Adrenal gland (tissue), 9 donors: ENCODE measurements at regions not wholly inside any gene's neighbourhood (a gene's known extent, or its start where the extent isn't known, plus 50 kb on each side); places are given as distances from the start of the nearest gene placed in this dataset.

ENCODE experiments used
- DNase-seq, 7 donors: peaks; one replicate each; pipeline ENCODE4 v3.0.0-alpha.2; 2019 to 2020
- H3K27ac ChIP-seq, 5 donors: fragments of 200-600 bp; sonication (generic) in 4 of 5; 1 replicate in 3 of 5; 2 replicates in 2 of 5; pipeline versions ENCODE4 v1.5.1 to v1.8.0; 2016 to 2020; ENCODE audit warnings: mild to moderate bottlenecking in 1 of 5
- H3K27me3 ChIP-seq: fragments of 200-600 bp; 2 replicates; pipeline ENCODE4 v1.8.0; 2021
- H3K36me3 ChIP-seq, 2 donors: fragments of 200-600 bp; replicated peaks in 1 of 2; 1 replicate in 1 of 2; 2 replicates in 1 of 2; pipeline versions ENCODE4 v1.5.1 to v1.8.0; 2018 to 2022
- H3K4me1 ChIP-seq, 2 donors: fragments of 200-600 bp; replicated peaks in 1 of 2; 1 replicate in 1 of 2; 2 replicates in 1 of 2; pipeline versions ENCODE4 v1.5.1 to v1.8.0; 2018 to 2021
- H3K4me3 ChIP-seq, 4 donors: fragments of 200-600 bp; sonication (generic) in 3 of 4; one replicate each; pipeline ENCODE4 v1.5.1; 2016 to 2018
- H3K9me3 ChIP-seq, 3 donors: fragments of 200-600 bp; sonication (generic) in 1 of 3; replicated peaks in 1 of 3; 1 replicate in 2 of 3; 2 replicates in 1 of 3; pipeline versions ENCODE4 v1.5.1 to v1.8.0; 2016 to 2021
- CTCF ChIP-seq, 6 experiments: fragments of 450-650 bp in 4 of 6; fragments of 200-600 bp in 2 of 6; sonication (generic) in 1 of 6; IDR thresholded peaks; 1 replicate in 5 of 6; 2 replicates in 1 of 6; pipeline versions ENCODE4 v1.5.1 to v1.8.0; 2016 to 2021; ENCODE audit warnings: antibody characterized with exemption in 6 of 6, mild to moderate bottlenecking in 2 of 6, moderate library complexity in 1 of 6
- POLR2A ChIP-seq, 2 donors: fragments of 450-650 bp; IDR thresholded peaks; one replicate each; pipeline ENCODE4 v1.6.1; 2017; ENCODE audit warnings: antibody characterized with exemption in 2 of 2, mild to moderate bottlenecking in 2 of 2, moderate library complexity in 1 of 2
- WGBS, 4 donors: extraction: QIAGEN DNeasy Blood & Tissue Kit in 2 of 4; methylation state at CpG; one replicate each; pipeline versions ENCODE4 v1.1.5 to v1.1.7; 2013 to 2017; 5-methylcytosine and 5-hydroxymethylcytosine counted together
- intact Hi-C, 2 donors: fragments of 100-400 bp; cut with DNase I; formaldehyde crosslinking; loops; one replicate each; pipeline versions ENCODE4 v1.14.1 to v1.15.0; 2022 to 2023
- donor health status: healthy with polysubstance abuse.
- donor health status: Bipolar disorder and iron deficiency.
- donor health status: DM: yes; HTN: yes; CAD: no.
- donor health status: DM: no; HTN: no; CAD: no.
- donor health status: DM: no; HTN: no; CAD: no.

GRCh38 chr14:44820230-44820964 is 141.3 kb downstream of the KLHL28 start:
- intact Hi-C loops: no loop called here
- Histone ChIP-seq H3K36me3 (no peaks in the 10 kb centered on the region), H3K4me3 (no peak overlapping the region), H3K27me3 (no peaks in the 10 kb centered on the region), H3K9me3 (no peaks in the 10 kb centered on the region), H3K27ac (no peak overlapping the region), H3K4me1 (no peaks in the 10 kb centered on the region)
- TF ChIP-seq CTCF (IDR thresholded peaks at IDR 0.05) (no peak), POLR2A (IDR thresholded peaks at IDR 0.05) (no peak)
- 67 to 93% (median 74%) methylated on average over 3 to 5 of the region's 5 CpGs for WGBS, 4 donors
- no peak for DNase-seq

- H3K36me3 ChIP-seq: no peaks in the 10 kb centered on the region
- no peaks in the 10 kb centered on the region for H3K4me1 ChIP-seq
- H3K27ac ChIP-seq: no peak overlapping the region
- H3K4me3 ChIP-seq: no peak overlapping the region
- TF ChIP-seq CTCF (IDR thresholded peaks at IDR 0.05) (no peak), POLR2A (IDR thresholded peaks at IDR 0.05) (no peak)
- H3K27me3 ChIP-seq: no peaks in the 10 kb centered on the region
- H3K9me3 ChIP-seq: no peaks in the 10 kb centered on the region
- intact Hi-C loops: no loop called here
- no peak for DNase-seq
- WGBS, 4 donors: 70 to 87% (median 85%) methylated on average over 2 of the region's 2 CpGs
These were observed 147.6 kb downstream of the KLHL28 start for GRCh38 chr14:44814196-44814595.

GRCh38 chr14:44812672-44813071 is 149.1 kb downstream of the KLHL28 start:
- TF ChIP-seq POLR2A (IDR thresholded peaks at IDR 0.05) (no peak), CTCF (IDR thresholded peaks at IDR 0.05) (no peak)
- 89 to 95% (median 92%) methylated on average over 9 to 10 of the region's 10 CpGs for WGBS, 4 donors
- no peak for DNase-seq
- no peaks in the 10 kb centered on the region for H3K27me3 ChIP-seq
- H3K27ac ChIP-seq: no peak overlapping the region
- H3K4me1 ChIP-seq: no peaks in the 10 kb centered on the region
- H3K9me3 ChIP-seq: no peaks in the 10 kb centered on the region
- no peak overlapping the region for H3K4me3 ChIP-seq
- no peaks in the 10 kb centered on the region for H3K36me3 ChIP-seq
- intact Hi-C loops: no loop called here

- intact Hi-C loops: no loop called here
- Histone ChIP-seq H3K36me3 (no peaks in the 10 kb centered on the region), H3K4me3 (no peak overlapping the region), H3K27me3 (no peaks in the 10 kb centered on the region), H3K4me1 (no peaks in the 10 kb centered on the region), H3K9me3 (no peaks in the 10 kb centered on the region), H3K27ac (no peak overlapping the region)
- DNase-seq: no peak
- no peak for TF ChIP-seq POLR2A (IDR thresholded peaks at IDR 0.05)
- no peak for TF ChIP-seq CTCF (IDR thresholded peaks at IDR 0.05)
These were observed 157.4 kb downstream of the KLHL28 start for GRCh38 chr14:44804391-44804790.
